HCT116 (cell line): ENCODE measurements at regions not wholly inside any gene's neighbourhood (a gene's known extent, or its start where the extent isn't known, plus 50 kb on each side); places are given as distances from the start of the nearest gene placed in this dataset.

Experiments used
- ATAC-seq: fragments of 200-7000 bp; cut with Tn5 transposase; 2 replicates; pipeline ENCODE4 v1.9.1; 2020; ENCODE audit warnings: mild to moderate bottlenecking, moderate library complexity
- BruUV-seq: library from RNA; stranded (reverse); fragments of 400-500 nt; replicated peaks from 2 replicates; lab custom pipeline; 2021; lab: Mats Ljungman, UMichigan
- CTCF ChIA-PET: fragments of 300-600 bp; sonication (Branson Sonifier 250); formaldehyde crosslinking; loops from one replicate; lab custom pipeline; 2021; ENCODE audit warnings: antibody characterized with exemption; lab: Charles Lee
- POLR2A ChIA-PET: fragments of 300-600, 350-600 bp; sonication (Branson Sonifier 250); formaldehyde crosslinking; loops from one replicate; lab custom pipeline; 2021; ENCODE audit warnings: antibody characterized with exemption; lab: Charles Lee
- RAD21 ChIA-PET, 2 experiments: fragments of 300-600 bp; sonication (Branson Sonifier 250); formaldehyde crosslinking; loops; one replicate each; lab custom pipeline; 2023; ENCODE audit warnings: low total read pairs in 2 of 2; ENCODE audit not compliant: uncharacterized antibody in 2 of 2, unreplicated experiment in 2 of 2, low non-redundant PET in 1 of 2; lab: Charles Lee
- DNase-seq: peaks from one replicate; pipeline ENCODE4 v3.0.0-alpha.2; 2010; ENCODE audit warnings: low read depth, low spot score
- H2AFZ ChIP-seq: fragments of 200-600 bp; shearing (Covaris generic), sonication (generic); 2 replicates; pipeline ENCODE4 v1.6.1; 2017; ENCODE audit warnings: low read depth, mixed run types, mixed read lengths, antibody characterized with exemption, low read length; ENCODE audit not compliant: poor library complexity, severe bottlenecking
- H3K27ac ChIP-seq: 2 replicates; pipeline ENCODE4 v1.5.1; 2012; ENCODE audit warnings: low read depth, low read length
- H3K27me3 ChIP-seq: fragments of 200-600 bp; sonication (generic); 2 replicates; pipeline ENCODE4 v1.6.1; 2016; ENCODE audit warnings: mixed run types, low read length, mixed read lengths; ENCODE audit not compliant: insufficient read depth
- H3K36me3 ChIP-seq, 2 experiments: fragments of 200-500 bp in 1 of 2; fragments of 200-600 bp in 1 of 2; sonication (Bioruptor generic) in 1 of 2; sonication (generic) in 1 of 2; 2 replicates each; pipeline versions ENCODE4 v1.5.1 to v1.6.1; 2014 to 2016; ENCODE audit warnings: low read length in 2 of 2, inconsistent platforms in 1 of 2, mixed read lengths in 1 of 2, mixed run types in 1 of 2; ENCODE audit not compliant: insufficient read depth in 2 of 2, control insufficient read depth in 1 of 2
- H3K4me1 ChIP-seq, 2 experiments: fragments of 200-600 bp in 1 of 2; sonication (generic) in 1 of 2; 2 replicates each; pipeline versions ENCODE4 v1.5.1 to v1.6.1; 2012 to 2017; ENCODE audit warnings: low read length in 2 of 2, inconsistent platforms in 1 of 2, mild to moderate bottlenecking in 1 of 2, mixed read lengths in 1 of 2, mixed run types in 1 of 2, moderate library complexity in 1 of 2; ENCODE audit not compliant: insufficient read depth in 2 of 2, control insufficient read depth in 1 of 2
- H3K4me2 ChIP-seq: fragments of 200-600 bp; sonication (generic); 2 replicates; pipeline ENCODE4 v1.6.1; 2017; ENCODE audit warnings: mixed run types, low read length, mixed read lengths
- H3K4me3 ChIP-seq, 2 experiments: fragments of 200-600 bp in 1 of 2; sonication (generic) in 1 of 2; replicated peaks in 1 of 2; 2 replicates each; pipeline ENCODE4 v1.5.1; 2011 to 2016; ENCODE audit warnings: low read length in 2 of 2, control low read depth in 1 of 2, low read depth in 1 of 2, mild to moderate bottlenecking in 1 of 2, mixed read lengths in 1 of 2, mixed run types in 1 of 2
- H3K79me2 ChIP-seq: fragments of 200-600 bp; sonication (generic); 2 replicates; pipeline ENCODE4 v1.6.1; 2017; ENCODE audit warnings: mild to moderate bottlenecking, mixed run types, low read length, moderate library complexity, mixed read lengths; ENCODE audit not compliant: insufficient read depth
- H3K9ac ChIP-seq: fragments of 200-600 bp; sonication (generic); 2 replicates; pipeline ENCODE4 v1.6.1; 2016; ENCODE audit warnings: low read length, mixed read lengths
- H3K9me2 ChIP-seq: fragments of 200-600 bp; sonication (generic), shearing (Covaris generic); 2 replicates; pipeline ENCODE4 v1.6.1; 2017; ENCODE audit warnings: mixed run types, mild to moderate bottlenecking, moderate library complexity; ENCODE audit not compliant: insufficient read depth
- H3K9me3 ChIP-seq, 2 experiments: fragments of 200-500 bp in 1 of 2; fragments of 200-600 bp in 1 of 2; sonication (Bioruptor generic) in 1 of 2; sonication (generic) in 1 of 2; 2 replicates each; pipeline ENCODE4 v1.6.1; 2014 to 2017; ENCODE audit warnings: low read length in 2 of 2, mixed read lengths in 2 of 2, inconsistent platforms in 1 of 2, low read depth in 1 of 2, mild to moderate bottlenecking in 1 of 2, mixed run types in 1 of 2, moderate library complexity in 1 of 2; ENCODE audit not compliant: control insufficient read depth in 1 of 2, insufficient read depth in 1 of 2
- H4K20me1 ChIP-seq: fragments of 200-600 bp; sonication (generic), shearing (Covaris generic); 2 replicates; pipeline ENCODE4 v1.6.1; 2017; ENCODE audit warnings: mixed run types, mild to moderate bottlenecking, moderate library complexity; ENCODE audit not compliant: insufficient read depth
- ATF3 ChIP-seq: IDR thresholded peaks from 2 replicates; pipeline ENCODE4 v1.6.1; 2012
- CBX3 ChIP-seq: IDR thresholded peaks from 2 replicates; pipeline ENCODE4 v1.6.1; 2012; ENCODE audit warnings: low read depth
- CEBPB ChIP-seq: IDR thresholded peaks from 2 replicates; pipeline ENCODE4 v1.6.1; 2012; ENCODE audit warnings: low read depth
- EGR1 ChIP-seq: IDR thresholded peaks from 2 replicates; pipeline ENCODE4 v1.6.1; 2012; ENCODE audit warnings: low read depth
- ELF1 ChIP-seq: IDR thresholded peaks from 2 replicates; pipeline ENCODE4 v1.6.1; 2012; ENCODE audit warnings: low read depth, borderline replicate concordance
- EZH2 ChIP-seq: fragments of 200-600 bp; sonication (generic); IDR thresholded peaks from 2 replicates; pipeline ENCODE4 v1.6.1; 2017; ENCODE audit warnings: antibody characterized with exemption, mixed run types
- EZH2phosphoT487 ChIP-seq: fragments of 200-600 bp; IDR thresholded peaks from 2 replicates; pipeline ENCODE4 v1.6.1; 2018; ENCODE audit warnings: antibody characterized with exemption, borderline replicate concordance
- POLR2AphosphoS5 ChIP-seq: IDR thresholded peaks from 2 replicates; pipeline ENCODE4 v1.6.1; 2011; ENCODE audit warnings: mild to moderate bottlenecking, low read depth, low read length, moderate library complexity
- RAD21 ChIP-seq: IDR thresholded peaks from 2 replicates; pipeline ENCODE4 v1.6.1; 2012; ENCODE audit warnings: low read depth, mild to moderate bottlenecking
- SRF ChIP-seq: IDR thresholded peaks from 2 replicates; pipeline ENCODE4 v1.6.1; 2012; ENCODE audit warnings: low read depth
- TCF7L2 ChIP-seq: IDR thresholded peaks from 2 replicates; pipeline ENCODE4 v1.7.0; 2011; ENCODE audit warnings: borderline replicate concordance, inconsistent platforms; ENCODE audit not compliant: insufficient read depth, insufficient read length; ENCODE audit errors: extremely low read depth
- YY1 ChIP-seq: IDR thresholded peaks from 2 replicates; pipeline ENCODE4 v1.6.1; 2011; ENCODE audit warnings: low read length, low read depth, moderate library complexity, mild to moderate bottlenecking; ENCODE audit not compliant: insufficient replicate concordance; ENCODE audit errors: extremely low read depth
- ZBTB33 ChIP-seq: IDR thresholded peaks from 2 replicates; pipeline ENCODE4 v1.6.1; 2011; ENCODE audit warnings: mild to moderate bottlenecking, low read length, moderate library complexity; ENCODE audit not compliant: insufficient replicate concordance; ENCODE audit errors: extremely low read depth
- intact Hi-C: fragments of 100-400 bp; cut with micrococcal nuclease; formaldehyde crosslinking; loops from 2 replicates; pipeline ENCODE4 v1.10.0; 2022
- TF ChIP-seq, protein P1 (sequence below): IDR thresholded peaks from 2 replicates; pipeline ENCODE4 v1.6.1; 2012; ENCODE audit warnings: low read depth

DNA sequence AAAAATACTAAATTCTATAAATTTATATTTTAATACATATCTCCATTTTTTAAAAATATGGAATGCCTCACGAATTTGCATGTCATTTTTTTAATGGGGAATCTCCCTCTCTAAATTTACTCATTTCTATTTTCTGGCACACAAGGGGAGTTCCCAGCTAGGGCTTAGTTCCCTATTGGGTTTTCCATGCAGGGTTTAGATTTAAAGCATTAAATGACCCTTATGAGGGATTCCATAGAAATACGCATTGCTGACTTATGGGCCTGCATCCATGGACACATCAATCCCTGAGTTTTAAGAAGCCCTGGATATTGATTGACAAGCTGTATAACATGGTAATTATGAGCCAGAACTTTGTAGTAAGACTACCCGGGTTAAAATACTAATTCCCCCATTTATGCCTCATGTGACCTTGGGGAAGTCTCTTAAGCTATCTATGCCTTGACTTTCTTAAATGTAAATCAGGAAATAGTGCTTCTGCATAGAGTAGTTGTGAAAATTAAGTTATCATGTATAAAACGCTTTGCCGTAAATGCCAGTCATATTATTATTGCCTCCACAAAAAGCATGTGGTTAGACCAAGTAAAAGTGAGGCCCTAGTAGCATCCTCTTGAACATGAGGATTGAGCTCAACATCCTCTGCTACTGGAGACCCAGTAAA, 78.8 kb upstream of the ANKRD1 start:
- TF ChIP-seq YY1 (no peak), ATF3 (no peak), EGR1 (no peak), TCF7L2 (no peak), CBX3 (no peak), POLR2AphosphoS5 (no peak), EZH2phosphoT487 (no peak), CEBPB (no peak), RAD21 (no peak), EZH2 (no peak), ELF1 (no peak), ZBTB33 (no peak), SRF (no peak)
- TF ChIP-seq, protein P1, sequence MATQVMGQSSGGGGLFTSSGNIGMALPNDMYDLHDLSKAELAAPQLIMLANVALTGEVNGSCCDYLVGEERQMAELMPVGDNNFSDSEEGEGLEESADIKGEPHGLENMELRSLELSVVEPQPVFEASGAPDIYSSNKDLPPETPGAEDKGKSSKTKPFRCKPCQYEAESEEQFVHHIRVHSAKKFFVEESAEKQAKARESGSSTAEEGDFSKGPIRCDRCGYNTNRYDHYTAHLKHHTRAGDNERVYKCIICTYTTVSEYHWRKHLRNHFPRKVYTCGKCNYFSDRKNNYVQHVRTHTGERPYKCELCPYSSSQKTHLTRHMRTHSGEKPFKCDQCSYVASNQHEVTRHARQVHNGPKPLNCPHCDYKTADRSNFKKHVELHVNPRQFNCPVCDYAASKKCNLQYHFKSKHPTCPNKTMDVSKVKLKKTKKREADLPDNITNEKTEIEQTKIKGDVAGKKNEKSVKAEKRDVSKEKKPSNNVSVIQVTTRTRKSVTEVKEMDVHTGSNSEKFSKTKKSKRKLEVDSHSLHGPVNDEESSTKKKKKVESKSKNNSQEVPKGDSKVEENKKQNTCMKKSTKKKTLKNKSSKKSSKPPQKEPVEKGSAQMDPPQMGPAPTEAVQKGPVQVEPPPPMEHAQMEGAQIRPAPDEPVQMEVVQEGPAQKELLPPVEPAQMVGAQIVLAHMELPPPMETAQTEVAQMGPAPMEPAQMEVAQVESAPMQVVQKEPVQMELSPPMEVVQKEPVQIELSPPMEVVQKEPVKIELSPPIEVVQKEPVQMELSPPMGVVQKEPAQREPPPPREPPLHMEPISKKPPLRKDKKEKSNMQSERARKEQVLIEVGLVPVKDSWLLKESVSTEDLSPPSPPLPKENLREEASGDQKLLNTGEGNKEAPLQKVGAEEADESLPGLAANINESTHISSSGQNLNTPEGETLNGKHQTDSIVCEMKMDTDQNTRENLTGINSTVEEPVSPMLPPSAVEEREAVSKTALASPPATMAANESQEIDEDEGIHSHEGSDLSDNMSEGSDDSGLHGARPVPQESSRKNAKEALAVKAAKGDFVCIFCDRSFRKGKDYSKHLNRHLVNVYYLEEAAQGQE = no peak
- Histone ChIP-seq H3K36me3 (no peaks in the 10 kb centered on the region), H3K27ac (no peak overlapping the region), H4K20me1 (no peaks in the 10 kb centered on the region), H3K4me1 (no peaks in the 10 kb centered on the region), H3K9me2 (no peaks in the 10 kb centered on the region), H3K27me3 (no peaks in the 10 kb centered on the region), H3K4me3 (no peak overlapping the region), H2AFZ (no peak overlapping the region), H3K9me3 (no peaks in the 10 kb centered on the region), H3K79me2 (no peaks in the 10 kb centered on the region), H3K4me2 (no peak overlapping the region), H3K9ac (no peak overlapping the region)
- intact Hi-C loops = loop anchor here (10.0 kb wide), 1 partner anchor 915 kb away; no protein-coding TSS in a partner anchor
- CTCF ChIA-PET = no interaction called here
- POLR2A ChIA-PET = no interaction called here
- no TSS peak for BruUV-seq
- ATAC-seq = no peak
- DNase-seq = no peak
- RAD21 ChIA-PET = no interaction called here
